HG02885 (cell line): ENCODE measurements at regions not wholly inside any gene's neighbourhood (a gene's known extent, or its start where the extent isn't known, plus 50 kb on each side); places are given as distances from the start of the nearest gene placed in this dataset.
"Not testable (repeated sequence)": the region's sequence is repeated elsewhere in the genome, so short reads cannot be mapped to it uniquely, and the experiment has no call there.

Experiments used
- ATAC-seq: cut with Tn5 transposase; IDR thresholded peaks from one replicate; pipeline ENCODE4 v1.9.1; 2021; ENCODE audit warnings: mild to moderate bottlenecking; ENCODE audit not compliant: unreplicated experiment, poor library complexity

DNA sequence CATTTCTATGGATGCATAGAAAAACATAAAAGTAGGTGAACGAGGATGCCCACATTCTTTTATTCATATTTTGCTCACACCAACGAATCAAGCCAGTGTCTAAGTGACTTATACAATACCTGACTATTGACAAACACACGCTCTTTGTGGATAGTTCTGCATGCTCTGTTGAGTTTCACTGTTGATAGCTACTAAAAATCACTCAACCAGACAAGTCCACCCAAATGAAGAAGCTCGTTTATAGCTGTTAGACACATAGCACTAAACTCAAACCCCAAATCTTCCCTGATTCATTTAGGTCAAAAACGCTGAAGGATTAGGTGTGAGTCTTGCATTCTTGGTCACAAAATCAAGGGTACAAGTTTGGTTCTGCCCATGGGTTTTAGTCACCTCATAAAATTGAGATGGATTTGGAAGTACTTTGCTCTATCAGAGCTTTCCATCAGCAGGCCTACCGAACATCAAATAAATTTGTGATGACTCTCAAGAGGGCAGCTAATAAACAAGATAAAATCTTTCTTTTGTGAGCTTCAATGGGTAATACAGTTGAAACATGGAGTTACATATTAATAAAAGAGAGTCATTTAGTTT, 92.7 kb upstream of the ETAA1 start:
- no peak for ATAC-seq

DNA sequence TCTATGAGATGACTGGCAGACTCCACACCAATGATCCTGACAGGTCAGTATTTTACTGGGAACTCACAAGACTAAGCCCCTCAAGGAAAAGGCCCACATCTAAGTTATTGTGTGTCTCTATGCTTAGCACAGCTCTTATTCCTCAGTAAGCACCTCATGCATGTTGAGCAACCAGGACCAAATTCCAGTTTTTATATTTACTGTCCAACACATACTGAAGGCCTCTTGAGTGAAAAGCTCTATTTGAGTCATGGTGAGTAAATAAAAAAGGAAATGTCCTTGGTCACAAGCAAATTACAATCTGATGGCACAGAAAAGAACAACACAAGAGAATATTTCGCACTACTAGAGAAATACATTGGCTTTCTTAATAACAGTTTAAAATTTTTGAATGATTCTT, 87.9 kb upstream of the ETAA1 start:
- no peak for ATAC-seq

- ATAC-seq: no peak
These were observed 85.6 kb upstream of the ETAA1 start for GRCh38 chr2:67311536-67311935.

GRCh38 chr2:67312871-67313270, 84.3 kb upstream of the ETAA1 start:
- no peak for ATAC-seq

- ATAC-seq: no peak
These were observed 83.6 kb upstream of the ETAA1 start for GRCh38 chr2:67313536-67313935.

- no peak for ATAC-seq
These were observed 79.1 kb upstream of the ETAA1 start for GRCh38 chr2:67318031-67318430.

DNA sequence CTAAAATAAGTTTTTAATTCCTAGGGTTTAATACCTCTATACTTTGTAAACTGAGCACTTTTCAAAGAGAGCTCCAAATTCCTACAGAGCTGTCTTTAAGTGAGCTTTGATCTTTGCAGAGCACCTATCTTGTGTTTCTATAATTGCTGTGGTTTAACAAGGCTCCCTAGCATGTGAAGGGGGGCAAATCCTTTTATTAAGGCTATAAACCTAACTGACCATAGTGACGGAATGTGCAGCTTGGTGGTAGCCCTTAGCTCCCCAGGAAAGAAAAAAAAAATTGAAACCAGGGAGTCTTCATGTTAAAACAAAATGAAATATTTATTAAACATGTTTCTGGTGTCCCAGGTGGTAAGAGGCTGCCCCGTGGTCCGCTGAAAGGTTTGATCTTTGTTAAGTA, 78.6 kb upstream of the ETAA1 start:
- no peak for ATAC-seq

GRCh38 chr2:67318993-67319481, 78.1 kb upstream of the ETAA1 start:
- ATAC-seq: no peak

DNA sequence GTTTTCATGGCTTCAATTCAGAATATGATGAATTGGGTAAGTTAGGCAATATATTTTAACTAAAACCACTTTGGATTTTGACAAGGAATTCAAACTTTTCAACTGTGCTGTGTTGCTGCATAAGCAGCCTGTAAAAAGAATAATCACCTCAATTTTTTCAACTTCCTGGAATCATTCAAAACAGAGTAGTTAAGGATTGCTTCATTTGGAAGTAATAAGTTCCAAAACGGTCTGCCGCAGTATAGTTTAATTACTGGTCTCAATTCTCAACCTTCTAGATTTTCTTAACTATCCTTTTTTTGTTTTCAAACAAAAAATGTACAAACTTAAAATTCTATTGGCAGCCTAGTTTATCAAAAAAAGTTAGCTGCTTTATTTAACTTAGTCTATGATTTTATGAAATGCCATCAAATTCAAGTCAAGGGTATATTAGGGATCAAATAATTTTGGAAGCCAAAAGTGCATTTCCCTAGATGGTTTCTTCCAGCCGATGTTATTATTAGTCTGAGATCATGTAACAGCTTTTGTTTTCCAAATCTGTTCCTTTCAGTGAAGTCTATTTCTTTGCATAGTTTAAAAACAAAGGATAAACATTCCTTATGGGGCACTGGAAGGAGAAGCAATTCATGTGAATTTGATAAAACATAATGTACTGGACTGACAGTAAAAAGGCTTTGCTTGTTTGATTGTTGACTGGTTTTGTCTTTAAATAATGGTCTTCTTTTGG, 76.1 kb upstream of the ETAA1 start:
- ATAC-seq: no peak

DNA sequence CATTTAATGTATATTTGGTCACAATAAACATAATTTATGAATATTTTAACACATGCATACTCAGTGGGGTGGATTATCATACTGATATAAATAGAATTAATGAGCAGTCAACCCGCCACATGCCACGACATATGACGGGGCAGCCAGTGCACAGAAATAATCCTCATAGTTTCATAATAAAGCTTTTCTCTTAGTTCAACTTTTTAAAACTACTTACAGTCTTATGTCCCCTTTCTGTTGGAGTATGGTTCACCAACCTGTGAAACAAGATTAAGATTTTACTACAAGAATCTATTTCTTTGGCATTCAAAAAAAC, 75.6 kb upstream of the ETAA1 start:
- ATAC-seq: no peak

GRCh38 chr2:67322353-67323001, 74.7 kb upstream of the ETAA1 start:
- no peak for ATAC-seq

DNA sequence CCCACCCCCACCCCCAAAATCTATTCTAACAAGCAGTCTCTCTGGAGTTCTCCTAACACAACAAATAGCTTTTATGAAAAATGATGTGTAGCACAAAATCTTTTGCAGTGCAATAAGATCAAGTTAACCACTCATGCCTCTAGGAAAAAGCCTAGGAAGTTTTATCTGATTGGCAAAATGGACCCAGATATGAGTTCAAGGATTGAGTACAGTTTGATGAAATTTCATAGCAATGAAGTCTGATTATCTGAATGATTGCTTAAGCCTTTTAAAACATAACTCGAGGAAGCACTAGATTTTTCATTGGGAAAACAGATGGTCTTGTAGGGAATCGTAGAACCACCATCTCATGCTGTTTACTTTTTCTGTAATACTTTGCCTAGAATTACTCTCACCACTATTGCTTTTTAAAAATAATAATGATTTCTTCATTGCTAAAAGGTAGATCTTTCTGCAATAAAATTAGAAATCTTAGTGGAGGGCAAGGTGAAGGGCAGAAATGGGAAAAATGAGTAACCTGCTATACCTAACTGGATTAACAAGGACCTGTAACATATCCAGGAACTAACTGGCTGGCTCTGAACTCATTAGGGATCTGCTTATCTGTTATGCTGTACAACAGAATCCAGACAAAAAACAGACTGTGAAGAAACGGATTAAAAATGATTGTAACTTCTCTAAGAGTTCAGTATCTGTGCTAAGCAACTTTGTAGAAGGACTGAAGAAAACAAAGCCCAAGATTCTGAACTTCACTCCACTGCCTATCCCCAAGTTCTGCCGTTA, 73.7 kb upstream of the ETAA1 start:
- no peak for ATAC-seq

- ATAC-seq: no peak
These were observed 67.6 kb upstream of the ETAA1 start for GRCh38 chr2:67329513-67329912.

- no peak for ATAC-seq
These were observed 67.2 kb upstream of the ETAA1 start for GRCh38 chr2:67329951-67330350.

GRCh38 chr2:67331419-67332086, 65.6 kb upstream of the ETAA1 start:
- ATAC-seq: not testable (repeated sequence)

- ATAC-seq: no peak
These were observed 59.2 kb upstream of the ETAA1 start for GRCh38 chr2:67337903-67338302.

GRCh38 chr2:67338601-67339233, 58.4 kb upstream of the ETAA1 start:
- no peak for ATAC-seq

- ATAC-seq: no peak
These were observed 57.8 kb upstream of the ETAA1 start for GRCh38 chr2:67339234-67339885.
